ENCODE measurements at regions not wholly inside any gene's neighbourhood (a gene's known extent, or its start where the extent isn't known, plus 50 kb on each side); places are given as distances from the start of the nearest gene placed in this dataset.
"Not testable (repeated sequence)": the region's sequence is repeated elsewhere in the genome, so short reads cannot be mapped to it uniquely, and the experiment has no call there.

- no peaks in the 10 kb centered on the region for H3K79me2 ChIP-seq (ENCODE audit: insufficient read depth, low read length)
- no peak overlapping the region for H3K27ac ChIP-seq (ENCODE audit: low read depth in 1 of 2, low read length in 2 of 2)
- H3K4me3 ChIP-seq (replicated peaks in 1 of 3; ENCODE audit: low read depth in 2 of 3, low read length in 3 of 3) = no peak overlapping the region
- H3K36me3 Mint-ChIP-seq = no peaks in the 10 kb centered on the region
- no peak overlapping the region for H2AFZ ChIP-seq (ENCODE audit: insufficient read depth, low read depth, low read length, poor library complexity, severe bottlenecking)
- H3K9me3 ChIP-seq (replicated peaks in 1 of 2; ENCODE audit: control insufficient read depth in 1 of 2, insufficient read depth in 1 of 2, low read length in 2 of 2) = no peaks in the 10 kb centered on the region
- H3K27me3 Mint-ChIP-seq (ENCODE audit: low read depth in 3 of 3) = peaks cover 0 to 2% (median 0%) of the 10 kb centered on the region in 3 donors
- no peaks in the 10 kb centered on the region for H3K27me3 ChIP-seq (ENCODE audit: control insufficient read depth in 2 of 2, insufficient read depth in 2 of 2, low read length in 2 of 2)
- H3K4me3 Mint-ChIP-seq = no peak overlapping the region
- DNase-seq = no peak
- H3K4me1 Mint-ChIP-seq = no peaks in the 10 kb centered on the region
- H3K9me3 Mint-ChIP-seq = peaks cover 0 to 8% (median 3%) of the 10 kb centered on the region in 7 donors
- no peak overlapping the region for H3K27ac Mint-ChIP-seq
- no peaks in the 10 kb centered on the region for H3K36me3 ChIP-seq (replicated peaks in 1 of 2; ENCODE audit: control insufficient read depth in 1 of 2, insufficient read depth in 2 of 2, low read length in 2 of 2)
- no peak overlapping the region for H3K9ac ChIP-seq (ENCODE audit: insufficient read depth, low read length, poor library complexity, severe bottlenecking)
- H3K4me2 ChIP-seq (replicated peaks; ENCODE audit: extremely low read depth, low read length, poor library complexity, severe bottlenecking) = no peak overlapping the region
- no peaks in the 10 kb centered on the region for H3K4me1 ChIP-seq (ENCODE audit: control insufficient read depth in 1 of 2, insufficient read depth in 2 of 2, low read length in 2 of 2)
- intact Hi-C loops (cut with micrococcal nuclease) = no loop called here
- 86% methylated on average over 1 of the region's 3 CpGs for WGBS (ENCODE audit: insufficient coverage)
- H4K20me1 ChIP-seq (ENCODE audit: insufficient read depth, low read length) = no peaks in the 10 kb centered on the region
- TF ChIP-seq CTCF (IDR thresholded peaks at IDR 0.05) = no peak
These were observed 173.0 kb downstream of the SEC23A start for GRCh38 chr14:38930022-38930421.

GRCh38 chr14:38929416-38929815, 173.6 kb downstream of the SEC23A start:
- Histone ChIP-seq H3K4me2 (replicated peaks; ENCODE audit: extremely low read depth, low read length, poor library complexity, severe bottlenecking) (no peak overlapping the region), H3K36me3 (replicated peaks in 1 of 2; ENCODE audit: control insufficient read depth in 1 of 2, insufficient read depth in 2 of 2, low read length in 2 of 2) (no peaks in the 10 kb centered on the region), H3K4me1 (ENCODE audit: control insufficient read depth in 1 of 2, insufficient read depth in 2 of 2, low read length in 2 of 2) (no peaks in the 10 kb centered on the region), H3K79me2 (ENCODE audit: insufficient read depth, low read length) (no peaks in the 10 kb centered on the region), H4K20me1 (ENCODE audit: insufficient read depth, low read length) (no peaks in the 10 kb centered on the region), H2AFZ (ENCODE audit: insufficient read depth, low read depth, low read length, poor library complexity, severe bottlenecking) (no peak overlapping the region), H3K9me3 (replicated peaks in 1 of 2; ENCODE audit: control insufficient read depth in 1 of 2, insufficient read depth in 1 of 2, low read length in 2 of 2) (no peaks in the 10 kb centered on the region), H3K9ac (ENCODE audit: insufficient read depth, low read length, poor library complexity, severe bottlenecking) (no peak overlapping the region), H3K4me3 (replicated peaks in 1 of 3; ENCODE audit: low read depth in 2 of 3, low read length in 3 of 3) (no peak overlapping the region), H3K27ac (ENCODE audit: low read depth in 1 of 2, low read length in 2 of 2) (no peak overlapping the region), H3K27me3 (ENCODE audit: control insufficient read depth in 2 of 2, insufficient read depth in 2 of 2, low read length in 2 of 2) (no peaks in the 10 kb centered on the region)
- Mint-ChIP-seq H3K36me3 (no peaks in the 10 kb centered on the region), H3K4me1 (no peaks in the 10 kb centered on the region), H3K27ac (no peak overlapping the region), H3K9me3 (peaks cover 0 to 8% (median 5%) of the 10 kb centered on the region in 7 donors), H3K27me3 (ENCODE audit: low read depth in 3 of 3) (peaks cover 0 to 4% (median 2%) of the 10 kb centered on the region in 3 donors), H3K4me3 (no peak overlapping the region)
- TF ChIP-seq CTCF (IDR thresholded peaks at IDR 0.05) = no peak
- DNase-seq = no peak
- intact Hi-C loops (cut with micrococcal nuclease) = no loop called here

GRCh38 chr14:38921893-38922292, 181.1 kb downstream of the SEC23A start:
- intact Hi-C loops (cut with micrococcal nuclease); H3K27me3 Mint-ChIP-seq (ENCODE audit: low read depth in 3 of 3); H4K20me1 ChIP-seq (ENCODE audit: insufficient read depth, low read length); H3K4me3 Mint-ChIP-seq; DNase-seq; H3K4me1 Mint-ChIP-seq; H3K79me2 ChIP-seq (ENCODE audit: insufficient read depth, low read length); H3K27ac ChIP-seq (ENCODE audit: low read depth in 1 of 2, low read length in 2 of 2); H3K27me3 ChIP-seq (ENCODE audit: control insufficient read depth in 2 of 2, insufficient read depth in 2 of 2, low read length in 2 of 2); H3K27ac Mint-ChIP-seq; H2AFZ ChIP-seq (ENCODE audit: insufficient read depth, low read depth, low read length, poor library complexity, severe bottlenecking); H3K4me2 ChIP-seq (replicated peaks; ENCODE audit: extremely low read depth, low read length, poor library complexity, severe bottlenecking); H3K4me1 ChIP-seq (ENCODE audit: control insufficient read depth in 1 of 2, insufficient read depth in 2 of 2, low read length in 2 of 2); H3K9me3 ChIP-seq (replicated peaks in 1 of 2; ENCODE audit: control insufficient read depth in 1 of 2, insufficient read depth in 1 of 2, low read length in 2 of 2); H3K9ac ChIP-seq (ENCODE audit: insufficient read depth, low read length, poor library complexity, severe bottlenecking); H3K36me3 ChIP-seq (replicated peaks in 1 of 2; ENCODE audit: control insufficient read depth in 1 of 2, insufficient read depth in 2 of 2, low read length in 2 of 2); H3K36me3 Mint-ChIP-seq; H3K4me3 ChIP-seq (replicated peaks in 1 of 3; ENCODE audit: low read depth in 2 of 3, low read length in 3 of 3): not testable (repeated sequence)
- peaks cover 6 to 18% (median 11%) of the 10 kb centered on the region in 7 donors for H3K9me3 Mint-ChIP-seq
- WGBS (ENCODE audit: insufficient coverage) = 93% methylated on average over 9 of the region's 11 CpGs
